SK-N-SH (cell line): ENCODE measurements at regions not wholly inside any gene's neighbourhood (a gene's known extent, or its start where the extent isn't known, plus 50 kb on each side); places are given as distances from the start of the nearest gene placed in this dataset.

ENCODE experiments used
- CTCF ChIA-PET: fragments of 300-600, 350-600 bp; formaldehyde crosslinking; extraction: SDS; loops from one replicate; lab custom pipeline; 2021; lab: Yijun Ruan, JAX
- POLR2A ChIA-PET: fragments of 350-600 bp; sonication (Branson Sonifier 250); formaldehyde crosslinking; extraction: SDS; loops from one replicate; lab custom pipeline; 2020; ENCODE audit warnings: antibody characterized with exemption, inconsistent platforms; lab: Yijun Ruan, JAX
- DNase-seq: peaks from one replicate; pipeline ENCODE4 v3.0.0; 2012
- H2AFZ ChIP-seq: fragments of 200-600 bp; sonication (generic); 2 replicates; pipeline ENCODE4 v1.8.1; 2016; ENCODE audit warnings: antibody characterized with exemption, mild to moderate bottlenecking, low read depth
- H3F3A ChIP-seq: fragments of 200-600 bp; sonication (generic); replicated peaks from 2 replicates; pipeline ENCODE3; 2016; ENCODE audit warnings: antibody characterized with exemption, mild to moderate bottlenecking; ENCODE audit not compliant: insufficient read depth
- H3K27ac ChIP-seq, 2 experiments: fragments of 200-500 bp in 1 of 2; fragments of 200-600 bp in 1 of 2; sonication (Bioruptor generic) in 1 of 2; sonication (generic), shearing (Covaris generic) in 1 of 2; 2 replicates each; pipeline versions ENCODE4 v1.5.1 to v1.6.1; 2014 to 2016; ENCODE audit warnings: low read depth in 2 of 2, inconsistent platforms in 1 of 2, low read length in 1 of 2, mild to moderate bottlenecking in 1 of 2, mixed read lengths in 1 of 2
- H3K27me3 ChIP-seq: fragments of 200-600 bp; sonication (generic), shearing (Covaris generic); 2 replicates; pipeline ENCODE4 v1.6.1; 2016; ENCODE audit warnings: mixed run types; ENCODE audit not compliant: insufficient read depth
- H3K36me3 ChIP-seq, 2 experiments: fragments of 200-500 bp in 1 of 2; fragments of 200-600 bp in 1 of 2; sonication (Bioruptor generic) in 1 of 2; sonication (generic) in 1 of 2; replicated peaks in 1 of 2; 2 replicates each; pipeline versions ENCODE3 to v1.5.1; 2014 to 2016; ENCODE audit warnings: low read length in 1 of 2, mild to moderate bottlenecking in 1 of 2; ENCODE audit not compliant: insufficient read depth in 2 of 2, control insufficient read depth in 1 of 2
- H3K4me1 ChIP-seq, 2 experiments: fragments of 200-500 bp in 1 of 2; fragments of 200-600 bp in 1 of 2; sonication (Bioruptor generic) in 1 of 2; sonication (generic), shearing (Covaris generic) in 1 of 2; 2 replicates each; pipeline versions ENCODE4 v1.5.1 to v1.6.1; 2014 to 2016; ENCODE audit warnings: low read depth in 1 of 2, low read length in 1 of 2, mixed run types in 1 of 2; ENCODE audit not compliant: insufficient read depth in 2 of 2, control insufficient read depth in 1 of 2
- H3K4me2 ChIP-seq: fragments of 200-600 bp; sonication (generic), shearing (Covaris generic); 2 replicates; pipeline ENCODE4 v1.6.1; 2017; ENCODE audit warnings: mixed run types
- H3K4me3 ChIP-seq, 2 experiments: fragments of 200-500 bp in 1 of 2; fragments of 200-600 bp in 1 of 2; sonication (Bioruptor generic) in 1 of 2; sonication (generic), shearing (Covaris generic) in 1 of 2; 2 replicates each; pipeline versions ENCODE4 v1.5.1 to v1.8.1; 2014 to 2016; ENCODE audit warnings: low read depth in 2 of 2, inconsistent platforms in 1 of 2, low read length in 1 of 2, mild to moderate bottlenecking in 1 of 2, mixed read lengths in 1 of 2, moderate library complexity in 1 of 2
- H3K79me2 ChIP-seq: fragments of 200-600 bp; sonication (generic); 2 replicates; pipeline ENCODE4 v1.8.1; 2017; ENCODE audit warnings: mild to moderate bottlenecking; ENCODE audit not compliant: insufficient read depth
- H3K9ac ChIP-seq: fragments of 200-600 bp; sonication (generic); 2 replicates; pipeline ENCODE4 v1.6.1; 2017; ENCODE audit warnings: mixed run types
- H3K9me2 ChIP-seq: fragments of 200-600 bp; sonication (generic); 2 replicates; pipeline ENCODE4 v1.6.1; 2017; ENCODE audit warnings: mixed run types
- H3K9me3 ChIP-seq: fragments of 200-600 bp; sonication (generic); 2 replicates; pipeline ENCODE4 v1.6.1; 2017; ENCODE audit warnings: mixed run types, mild to moderate bottlenecking, moderate library complexity
- H4K20me1 ChIP-seq: fragments of 200-600 bp; sonication (generic); 2 replicates; pipeline ENCODE4 v1.6.1; 2017; ENCODE audit warnings: mild to moderate bottlenecking, mixed run types; ENCODE audit not compliant: insufficient read depth
- EP300 ChIP-seq, 2 experiments: IDR thresholded peaks; 2 replicates each; pipeline versions ENCODE4 v1.4.0 to v1.6.1; 2012; ENCODE audit warnings: borderline replicate concordance in 1 of 2, low read depth in 1 of 2, low read length in 1 of 2
- EZH2phosphoT487 ChIP-seq: fragments of 200-600 bp; sonication (generic); IDR thresholded peaks from 2 replicates; pipeline ENCODE4 v1.6.1; 2017; ENCODE audit warnings: low read depth, mixed run types, mild to moderate bottlenecking, antibody characterized with exemption, moderate library complexity, borderline replicate concordance
- FOSL2 ChIP-seq: IDR thresholded peaks from 2 replicates; pipeline ENCODE4 v1.4.0; 2012; ENCODE audit warnings: low read depth, mild to moderate bottlenecking, moderate library complexity, borderline replicate concordance
- FOXM1 ChIP-seq: IDR thresholded peaks from 2 replicates; pipeline ENCODE4 v1.4.0; 2012; ENCODE audit warnings: low read depth, mild to moderate bottlenecking
- GATA2 ChIP-seq: sonication (generic); formaldehyde crosslinking; IDR thresholded peaks from 2 replicates; pipeline ENCODE4 v1.5.0; 2020; ENCODE audit warnings: mild to moderate bottlenecking, missing genetic modification reagents
- JUND ChIP-seq: IDR thresholded peaks from 2 replicates; pipeline ENCODE4 v1.4.0; 2012
- MEF2A ChIP-seq: IDR thresholded peaks from 2 replicates; pipeline ENCODE4 v1.4.0; 2012; ENCODE audit warnings: low read depth, borderline replicate concordance
- MXI1 ChIP-seq: IDR thresholded peaks from 2 replicates; pipeline ENCODE4 v1.6.1; 2012; ENCODE audit warnings: mild to moderate bottlenecking, low read depth, low read length, improper control_type of control experiment
- NFIC ChIP-seq: IDR thresholded peaks from 2 replicates; pipeline ENCODE4 v1.4.0; 2012; ENCODE audit warnings: borderline replicate concordance
- RFX5 ChIP-seq: IDR thresholded peaks from 2 replicates; pipeline ENCODE4 v1.6.1; 2012; ENCODE audit warnings: mild to moderate bottlenecking, improper control_type of control experiment, low read length
- RXRA ChIP-seq: IDR thresholded peaks from 2 replicates; pipeline ENCODE4 v1.4.0; 2012; ENCODE audit warnings: low read depth, mild to moderate bottlenecking, borderline replicate concordance
- SIN3A ChIP-seq: IDR thresholded peaks from 2 replicates; pipeline ENCODE4 v1.6.1; 2012; ENCODE audit warnings: low read depth, mild to moderate bottlenecking, low read length, moderate library complexity, borderline replicate concordance
- SMC3 ChIP-seq: IDR thresholded peaks from 2 replicates; pipeline ENCODE4 v1.6.1; 2012; ENCODE audit warnings: low read depth, low read length, improper control_type of control experiment
- TAF1 ChIP-seq: IDR thresholded peaks from 2 replicates; pipeline ENCODE4 v1.6.1; 2012; ENCODE audit warnings: low read depth, mild to moderate bottlenecking, low read length, moderate library complexity, borderline replicate concordance
- TCF12 ChIP-seq: IDR thresholded peaks from 2 replicates; pipeline ENCODE4 v1.4.0; 2012
- YY1 ChIP-seq: IDR thresholded peaks from 2 replicates; pipeline ENCODE4 v1.4.0; 2012; ENCODE audit warnings: low read depth, mild to moderate bottlenecking
- WGBS: methylation state at CpG from one replicate; pipeline ENCODE4 v1.1.6; 2017; ENCODE audit warnings: low lambda C conversion rate; 5-methylcytosine and 5-hydroxymethylcytosine counted together
- TF ChIP-seq, protein P1 (sequence below): fragments of 200-600 bp; sonication (generic); IDR thresholded peaks from 2 replicates; pipeline ENCODE4 v1.6.1; 2017; ENCODE audit warnings: antibody characterized with exemption, mild to moderate bottlenecking, moderate library complexity
- TF ChIP-seq, protein P2 (sequence below): fragments of 150-350 bp; IDR thresholded peaks from 2 replicates; pipeline ENCODE4 v1.6.1; 2016; ENCODE audit warnings: mild to moderate bottlenecking, low read depth, low read length
- TF ChIP-seq, protein P3 (sequence below): IDR thresholded peaks from 2 replicates; pipeline ENCODE4 v1.4.0; 2012; ENCODE audit warnings: low read depth, borderline replicate concordance
- TF ChIP-seq, protein P4 (sequence below): IDR thresholded peaks from 2 replicates; pipeline ENCODE4 v1.6.1; 2012; ENCODE audit warnings: mild to moderate bottlenecking, low read depth, low read length, moderate library complexity
- TF ChIP-seq, protein P5 (sequence below): fragments of 150-350 bp; IDR thresholded peaks from 2 replicates; pipeline ENCODE4 v1.6.1; 2017; ENCODE audit warnings: antibody characterized with exemption, low read length, low read depth, borderline replicate concordance
- TF ChIP-seq, protein P6 (sequence below): IDR thresholded peaks from 2 replicates; pipeline ENCODE4 v1.4.0; 2012; ENCODE audit warnings: low read depth

DNA sequence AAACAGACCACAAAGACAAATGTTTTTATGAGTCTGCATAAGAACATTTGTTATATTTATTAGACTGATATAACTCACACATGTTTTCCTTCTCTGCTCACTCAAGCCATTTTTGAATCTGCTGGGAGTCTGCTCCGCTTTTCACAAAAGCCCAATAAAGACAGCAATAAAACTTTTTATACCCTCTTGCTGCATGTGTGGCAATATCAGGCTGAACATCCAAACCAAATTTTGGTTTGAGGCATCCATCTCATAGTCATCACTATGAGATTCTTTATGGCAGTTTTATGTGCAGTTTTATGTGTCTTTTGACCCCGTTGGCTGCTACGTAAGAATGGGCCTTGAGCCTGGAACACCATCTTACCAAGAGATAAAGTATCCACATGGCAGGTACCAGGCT is 1276.8 kb upstream of the ADGRB3 start:
- TF ChIP-seq TCF12 (no peak), MXI1 (no peak), RFX5 (no peak), FOSL2 (no peak), TAF1 (no peak), NFIC (no peak), EZH2phosphoT487 (no peak), MEF2A (no peak), RXRA (no peak), YY1 (no peak), SIN3A (no peak)
- TF ChIP-seq, protein P1, sequence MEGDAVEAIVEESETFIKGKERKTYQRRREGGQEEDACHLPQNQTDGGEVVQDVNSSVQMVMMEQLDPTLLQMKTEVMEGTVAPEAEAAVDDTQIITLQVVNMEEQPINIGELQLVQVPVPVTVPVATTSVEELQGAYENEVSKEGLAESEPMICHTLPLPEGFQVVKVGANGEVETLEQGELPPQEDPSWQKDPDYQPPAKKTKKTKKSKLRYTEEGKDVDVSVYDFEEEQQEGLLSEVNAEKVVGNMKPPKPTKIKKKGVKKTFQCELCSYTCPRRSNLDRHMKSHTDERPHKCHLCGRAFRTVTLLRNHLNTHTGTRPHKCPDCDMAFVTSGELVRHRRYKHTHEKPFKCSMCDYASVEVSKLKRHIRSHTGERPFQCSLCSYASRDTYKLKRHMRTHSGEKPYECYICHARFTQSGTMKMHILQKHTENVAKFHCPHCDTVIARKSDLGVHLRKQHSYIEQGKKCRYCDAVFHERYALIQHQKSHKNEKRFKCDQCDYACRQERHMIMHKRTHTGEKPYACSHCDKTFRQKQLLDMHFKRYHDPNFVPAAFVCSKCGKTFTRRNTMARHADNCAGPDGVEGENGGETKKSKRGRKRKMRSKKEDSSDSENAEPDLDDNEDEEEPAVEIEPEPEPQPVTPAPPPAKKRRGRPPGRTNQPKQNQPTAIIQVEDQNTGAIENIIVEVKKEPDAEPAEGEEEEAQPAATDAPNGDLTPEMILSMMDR = no peak
- TF ChIP-seq, protein P2, sequence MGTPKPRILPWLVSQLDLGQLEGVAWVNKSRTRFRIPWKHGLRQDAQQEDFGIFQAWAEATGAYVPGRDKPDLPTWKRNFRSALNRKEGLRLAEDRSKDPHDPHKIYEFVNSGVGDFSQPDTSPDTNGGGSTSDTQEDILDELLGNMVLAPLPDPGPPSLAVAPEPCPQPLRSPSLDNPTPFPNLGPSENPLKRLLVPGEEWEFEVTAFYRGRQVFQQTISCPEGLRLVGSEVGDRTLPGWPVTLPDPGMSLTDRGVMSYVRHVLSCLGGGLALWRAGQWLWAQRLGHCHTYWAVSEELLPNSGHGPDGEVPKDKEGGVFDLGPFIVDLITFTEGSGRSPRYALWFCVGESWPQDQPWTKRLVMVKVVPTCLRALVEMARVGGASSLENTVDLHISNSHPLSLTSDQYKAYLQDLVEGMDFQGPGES = no peak
- no peak overlapping the region for H3K9ac ChIP-seq
- no peaks in the 10 kb centered on the region for H3K27me3 ChIP-seq
- no peak overlapping the region for H2AFZ ChIP-seq
- 57% methylated on average over 3 of the region's 3 CpGs for WGBS
- H3K4me2 ChIP-seq = no peak overlapping the region
- no peak for DNase-seq
- H3K36me3 ChIP-seq = no peaks in the 10 kb centered on the region
- POLR2A ChIA-PET = no interaction called here
- no peaks in the 10 kb centered on the region for H3F3A ChIP-seq
- H3K79me2 ChIP-seq = no peaks in the 10 kb centered on the region
- no peak overlapping the region for H3K27ac ChIP-seq
- no peaks in the 10 kb centered on the region for H3K4me1 ChIP-seq
- H3K9me2 ChIP-seq = no peaks in the 10 kb centered on the region
- CTCF ChIA-PET = no interaction called here
- H3K4me3 ChIP-seq = no peak overlapping the region
- H4K20me1 ChIP-seq = no peaks in the 10 kb centered on the region
- no peaks in the 10 kb centered on the region; the same call in 1 of the 2 replicates for H3K9me3 ChIP-seq

DNA sequence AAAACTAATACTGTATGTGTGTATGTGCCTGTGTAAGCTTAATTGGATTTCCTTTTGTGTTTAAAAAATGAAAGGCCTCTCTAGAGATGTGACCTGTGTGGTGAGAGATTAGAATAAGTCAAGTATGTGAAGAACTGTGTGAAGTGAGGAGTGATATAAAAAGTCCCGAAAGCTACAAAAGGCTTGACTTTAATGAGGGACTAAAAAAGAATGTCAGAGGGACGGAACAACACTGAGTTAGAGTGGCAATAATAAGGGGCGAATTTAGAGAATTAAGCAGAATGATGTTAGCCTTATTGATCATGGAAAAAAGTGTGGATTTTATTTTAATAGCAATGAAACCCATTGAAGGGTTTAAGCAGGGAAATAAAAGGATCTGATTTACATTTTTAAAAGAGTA is 1281.2 kb upstream of the ADGRB3 start:
- Histone ChIP-seq H3K4me1 (no peaks in the 10 kb centered on the region), H3K4me3 (no peak overlapping the region), H3K9me3 (no peaks in the 10 kb centered on the region), H3K36me3 (no peaks in the 10 kb centered on the region), H3K79me2 (no peaks in the 10 kb centered on the region), H2AFZ (no peak overlapping the region), H3K9ac (no peak overlapping the region), H4K20me1 (no peaks in the 10 kb centered on the region), H3K4me2 (no peak overlapping the region)
- POLR2A ChIA-PET = no interaction called here
- WGBS = 38% methylated on average over 3 of the region's 3 CpGs
- no peak for DNase-seq
- TF ChIP-seq, protein P3, sequence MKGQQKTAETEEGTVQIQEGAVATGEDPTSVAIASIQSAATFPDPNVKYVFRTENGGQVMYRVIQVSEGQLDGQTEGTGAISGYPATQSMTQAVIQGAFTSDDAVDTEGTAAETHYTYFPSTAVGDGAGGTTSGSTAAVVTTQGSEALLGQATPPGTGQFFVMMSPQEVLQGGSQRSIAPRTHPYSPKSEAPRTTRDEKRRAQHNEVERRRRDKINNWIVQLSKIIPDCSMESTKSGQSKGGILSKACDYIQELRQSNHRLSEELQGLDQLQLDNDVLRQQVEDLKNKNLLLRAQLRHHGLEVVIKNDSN = no peak
- TF ChIP-seq FOXM1 (no peak), TAF1 (no peak), TCF12 (no peak), EP300 (IDR thresholded peaks at IDR 0.05; ENCODE audit: borderline replicate concordance in 1 of 2, low read depth in 1 of 2, low read length in 1 of 2) (no peak), YY1 (no peak), JUND (no peak), GATA2 (no peak), SMC3 (no peak)
- TF ChIP-seq, protein P4, sequence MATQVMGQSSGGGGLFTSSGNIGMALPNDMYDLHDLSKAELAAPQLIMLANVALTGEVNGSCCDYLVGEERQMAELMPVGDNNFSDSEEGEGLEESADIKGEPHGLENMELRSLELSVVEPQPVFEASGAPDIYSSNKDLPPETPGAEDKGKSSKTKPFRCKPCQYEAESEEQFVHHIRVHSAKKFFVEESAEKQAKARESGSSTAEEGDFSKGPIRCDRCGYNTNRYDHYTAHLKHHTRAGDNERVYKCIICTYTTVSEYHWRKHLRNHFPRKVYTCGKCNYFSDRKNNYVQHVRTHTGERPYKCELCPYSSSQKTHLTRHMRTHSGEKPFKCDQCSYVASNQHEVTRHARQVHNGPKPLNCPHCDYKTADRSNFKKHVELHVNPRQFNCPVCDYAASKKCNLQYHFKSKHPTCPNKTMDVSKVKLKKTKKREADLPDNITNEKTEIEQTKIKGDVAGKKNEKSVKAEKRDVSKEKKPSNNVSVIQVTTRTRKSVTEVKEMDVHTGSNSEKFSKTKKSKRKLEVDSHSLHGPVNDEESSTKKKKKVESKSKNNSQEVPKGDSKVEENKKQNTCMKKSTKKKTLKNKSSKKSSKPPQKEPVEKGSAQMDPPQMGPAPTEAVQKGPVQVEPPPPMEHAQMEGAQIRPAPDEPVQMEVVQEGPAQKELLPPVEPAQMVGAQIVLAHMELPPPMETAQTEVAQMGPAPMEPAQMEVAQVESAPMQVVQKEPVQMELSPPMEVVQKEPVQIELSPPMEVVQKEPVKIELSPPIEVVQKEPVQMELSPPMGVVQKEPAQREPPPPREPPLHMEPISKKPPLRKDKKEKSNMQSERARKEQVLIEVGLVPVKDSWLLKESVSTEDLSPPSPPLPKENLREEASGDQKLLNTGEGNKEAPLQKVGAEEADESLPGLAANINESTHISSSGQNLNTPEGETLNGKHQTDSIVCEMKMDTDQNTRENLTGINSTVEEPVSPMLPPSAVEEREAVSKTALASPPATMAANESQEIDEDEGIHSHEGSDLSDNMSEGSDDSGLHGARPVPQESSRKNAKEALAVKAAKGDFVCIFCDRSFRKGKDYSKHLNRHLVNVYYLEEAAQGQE = no peak
- TF ChIP-seq, protein P5, sequence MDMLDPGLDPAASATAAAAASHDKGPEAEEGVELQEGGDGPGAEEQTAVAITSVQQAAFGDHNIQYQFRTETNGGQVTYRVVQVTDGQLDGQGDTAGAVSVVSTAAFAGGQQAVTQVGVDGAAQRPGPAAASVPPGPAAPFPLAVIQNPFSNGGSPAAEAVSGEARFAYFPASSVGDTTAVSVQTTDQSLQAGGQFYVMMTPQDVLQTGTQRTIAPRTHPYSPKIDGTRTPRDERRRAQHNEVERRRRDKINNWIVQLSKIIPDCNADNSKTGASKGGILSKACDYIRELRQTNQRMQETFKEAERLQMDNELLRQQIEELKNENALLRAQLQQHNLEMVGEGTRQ = no peak
- TF ChIP-seq, protein P6, sequence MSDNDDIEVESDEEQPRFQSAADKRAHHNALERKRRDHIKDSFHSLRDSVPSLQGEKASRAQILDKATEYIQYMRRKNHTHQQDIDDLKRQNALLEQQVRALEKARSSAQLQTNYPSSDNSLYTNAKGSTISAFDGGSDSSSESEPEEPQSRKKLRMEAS = no peak
- TF ChIP-seq, all 33 proteins: peak for 0
- no peaks in the 10 kb centered on the region for H3K9me2 ChIP-seq
- CTCF ChIA-PET = no interaction called here
- no peaks in the 10 kb centered on the region for H3K27me3 ChIP-seq
- no peak overlapping the region for H3K27ac ChIP-seq
- no peaks in the 10 kb centered on the region for H3F3A ChIP-seq
